GM21825 (cell line): ENCODE measurements at regions not wholly inside any gene's neighbourhood (a gene's known extent, or its start where the extent isn't known, plus 50 kb on each side); places are given as distances from the start of the nearest gene placed in this dataset.

Experiments
- ATAC-seq: cut with Tn5 transposase; IDR thresholded peaks from one replicate; pipeline ENCODE4 v1.9.1; 2021; ENCODE audit warnings: mild to moderate bottlenecking, moderate library complexity; ENCODE audit not compliant: unreplicated experiment

GRCh38 chr9:119420231-119420630, 51.0 kb upstream of the BRINP1 start:
- no peak for ATAC-seq
